NCI-H1417 (cell line): ENCODE measurements at regions not wholly inside any gene's neighbourhood (a gene's known extent, or its start where the extent isn't known, plus 50 kb on each side); places are given as distances from the start of the nearest gene placed in this dataset.
"Not testable (repeated sequence)": the region's sequence is repeated elsewhere in the genome, so short reads cannot be mapped to it uniquely, and the experiment has no call there.

Source experiments
- DNase-seq, 3 experiments: peaks; one replicate each; lab custom pipeline; 2025; lab: John Stamatoyannopoulos, UW

DNA sequence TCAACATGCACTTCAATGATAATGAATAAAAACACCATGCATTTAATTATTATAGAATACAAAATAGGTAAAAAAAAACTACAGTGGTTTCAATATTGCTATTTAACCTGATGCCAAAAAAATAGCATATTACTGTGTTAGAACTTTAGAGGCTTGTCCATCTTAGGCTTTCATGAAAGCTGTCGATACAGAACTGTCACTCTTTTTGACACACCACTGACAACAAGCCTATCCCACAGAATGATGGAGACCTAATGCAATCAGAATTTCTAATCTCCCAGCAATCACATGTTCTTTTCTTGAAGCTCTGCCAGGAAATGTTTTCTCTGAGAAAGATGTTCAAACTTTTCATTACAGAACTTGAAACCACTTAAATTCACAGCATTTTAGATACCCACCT, 490.3 kb upstream of the EPHA6 start:
- no peak for DNase-seq

DNA sequence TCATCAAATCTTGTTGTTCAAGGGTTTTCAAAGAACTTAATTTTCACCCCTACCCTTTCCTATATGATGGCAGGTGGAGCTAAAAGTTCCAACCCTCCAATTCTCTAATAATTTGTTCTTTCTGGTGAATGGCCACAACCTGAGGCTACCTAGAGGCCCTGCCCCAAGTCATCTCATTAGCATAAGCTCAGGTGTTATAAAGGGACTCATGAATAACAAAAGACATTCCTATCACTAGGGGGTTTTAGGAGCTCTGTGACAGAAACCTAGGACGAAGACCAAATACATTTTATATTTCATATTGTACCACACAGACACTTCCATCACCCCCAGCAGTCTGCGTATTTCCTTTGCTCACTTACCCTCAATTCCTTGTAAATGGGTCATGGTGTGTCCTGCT, 483.6 kb upstream of the EPHA6 start:
- DNase-seq, result no peak

DNA sequence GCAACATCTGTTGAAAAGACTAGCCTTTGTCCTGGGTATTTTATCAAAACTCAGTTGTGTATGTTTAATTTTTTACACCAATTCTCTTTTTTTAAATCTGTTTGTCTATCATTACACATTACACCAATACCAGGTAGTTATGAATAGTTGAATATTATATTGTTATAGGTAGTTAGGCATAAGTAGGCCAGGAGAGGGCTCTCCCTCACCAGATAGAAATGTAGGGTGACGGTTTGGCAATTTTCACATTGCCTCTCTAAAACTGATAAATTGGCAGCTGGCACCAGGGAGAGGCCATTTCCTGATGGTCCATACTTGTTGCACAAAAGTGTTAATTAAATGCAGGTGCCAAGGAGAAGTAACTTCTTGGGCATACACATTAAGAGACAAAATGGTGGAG, 483.1 kb upstream of the EPHA6 start:
- peak in 1 of 3 experiments; percentile 68 for DNase-seq

DNA sequence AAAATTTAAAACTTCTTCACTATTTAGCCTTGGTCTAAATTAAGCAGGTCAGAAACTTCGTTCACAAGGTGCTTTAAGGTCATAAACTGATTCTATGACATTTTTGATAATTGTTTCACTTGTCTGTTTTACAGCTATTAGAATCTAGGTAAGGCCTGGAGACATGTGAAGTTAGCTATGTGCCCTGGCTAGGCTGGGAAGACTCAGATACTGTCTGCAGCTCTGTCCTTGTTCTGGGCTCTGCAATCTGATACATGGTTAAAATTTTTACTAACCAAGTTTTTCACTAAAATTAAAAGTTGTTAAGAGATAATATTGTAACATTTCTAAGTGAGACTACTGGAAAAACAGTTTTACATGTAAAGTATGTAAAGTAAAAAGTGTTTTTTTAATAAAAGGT, 479.6 kb upstream of the EPHA6 start:
- no peak for DNase-seq

DNA sequence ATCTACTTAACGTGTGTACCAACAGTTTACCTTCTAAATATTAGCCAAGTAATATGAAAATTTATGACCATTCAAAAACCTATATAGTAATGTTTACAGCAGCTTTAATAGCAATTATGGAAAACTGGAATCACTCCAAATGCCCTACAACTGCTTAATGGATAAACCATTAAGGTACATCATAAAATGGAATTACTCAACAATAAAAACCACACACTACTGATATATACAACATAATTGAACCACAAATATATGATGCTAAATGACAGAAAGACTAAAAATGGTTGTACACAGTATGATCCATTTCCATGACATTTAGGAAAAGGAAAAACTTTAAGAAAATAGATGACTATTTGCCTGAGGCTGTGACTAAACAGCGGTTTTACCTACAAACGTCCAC, 467.1 kb upstream of the EPHA6 start:
- DNase-seq, result peak in 1 of 3 experiments; percentile 53

DNA sequence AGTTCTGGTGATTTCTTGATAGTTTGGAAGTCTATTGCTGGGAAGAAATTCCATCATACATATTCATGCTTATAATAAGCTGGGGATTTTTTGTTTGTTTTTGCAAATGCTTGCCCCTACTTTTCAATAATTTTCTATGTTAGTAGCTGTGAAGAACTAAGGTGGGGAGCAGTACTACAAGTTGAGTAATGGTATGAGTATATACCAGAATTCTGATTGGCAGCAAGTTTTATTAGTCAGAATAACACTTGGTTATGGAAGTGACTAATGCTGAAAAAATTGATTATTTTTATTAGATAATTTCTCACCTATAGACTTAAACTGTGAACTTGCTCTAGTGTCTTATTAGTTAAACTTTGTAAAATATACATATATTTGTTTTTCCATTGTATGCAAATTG, 462.8 kb upstream of the EPHA6 start:
- DNase-seq, result not testable (repeated sequence)

DNA sequence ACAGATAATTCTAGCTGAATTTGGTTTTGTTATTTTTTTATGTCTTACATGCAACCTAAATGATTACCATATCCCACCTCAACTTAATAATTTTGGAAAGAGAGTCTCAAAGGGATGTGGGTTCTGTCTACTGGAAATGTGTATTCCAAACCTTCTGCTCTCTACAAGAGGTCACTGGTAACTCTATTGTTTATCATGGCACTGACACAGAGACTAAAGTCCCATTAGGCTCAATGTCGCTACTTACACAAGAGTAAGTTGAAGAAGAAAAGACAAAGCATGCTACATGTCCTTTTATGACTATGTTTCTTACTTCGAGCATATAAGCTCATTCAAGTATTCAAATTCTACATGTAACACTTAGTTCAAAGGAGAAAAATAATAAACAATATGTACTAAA, 460.3 kb upstream of the EPHA6 start:
- DNase-seq, result no peak

DNA sequence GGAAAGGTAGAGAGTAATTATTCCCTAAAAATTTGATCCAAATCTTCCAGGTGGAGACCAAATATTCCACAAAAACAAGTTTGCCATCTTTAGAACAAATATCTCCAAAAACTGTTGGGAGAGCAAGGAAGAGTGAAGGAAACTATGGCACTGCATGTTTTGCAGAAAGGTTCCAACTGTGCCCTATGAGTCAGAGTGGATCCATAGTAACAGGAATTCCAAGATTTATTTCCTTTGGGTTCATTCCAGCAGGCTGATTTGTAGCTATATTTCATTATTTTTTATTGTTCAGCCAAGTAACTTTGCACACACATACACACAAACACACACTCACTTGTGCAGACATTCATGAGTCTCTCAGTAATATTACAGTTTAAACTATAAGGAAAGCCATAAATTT, 459.7 kb upstream of the EPHA6 start:
- DNase-seq, result no peak

DNA sequence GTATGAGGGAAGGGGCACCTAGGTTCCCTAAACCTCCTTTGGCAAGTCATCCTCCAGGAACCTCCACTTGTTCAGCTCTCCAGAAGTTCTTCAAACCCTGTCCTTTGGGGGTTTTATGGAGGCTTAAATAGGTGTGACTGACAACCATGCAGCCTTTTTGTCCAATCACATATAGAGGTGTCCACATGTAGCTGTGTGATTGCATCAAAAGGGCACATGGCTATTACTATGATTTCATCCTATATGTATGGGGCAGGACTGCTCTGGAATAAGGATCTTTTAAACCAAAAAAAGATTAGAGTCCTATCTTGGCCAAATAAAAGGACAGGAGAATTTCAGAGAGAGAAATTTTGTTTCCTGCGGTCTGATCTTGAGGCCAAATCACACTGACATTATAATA, 453.2 kb upstream of the EPHA6 start:
- no peak for DNase-seq

DNA sequence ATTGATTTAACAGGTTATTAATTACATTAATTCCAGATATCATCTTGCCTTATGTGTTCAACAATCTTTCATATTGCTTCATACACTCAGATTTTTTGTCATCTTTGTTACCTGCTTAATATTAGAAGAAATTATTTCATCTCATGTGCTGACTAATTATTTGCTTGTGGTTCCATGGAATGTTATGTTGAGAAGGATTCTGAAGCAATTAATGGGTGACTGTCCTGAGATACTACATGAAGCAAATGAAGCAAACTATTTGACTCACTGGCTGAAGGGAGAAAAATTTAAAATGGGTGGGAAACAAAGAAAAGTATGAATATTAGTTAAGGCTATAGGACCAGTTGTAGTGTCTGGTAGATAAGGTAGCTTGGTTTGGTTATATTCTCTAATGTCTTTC, 443.8 kb upstream of the EPHA6 start:
- DNase-seq, result no peak

DNA sequence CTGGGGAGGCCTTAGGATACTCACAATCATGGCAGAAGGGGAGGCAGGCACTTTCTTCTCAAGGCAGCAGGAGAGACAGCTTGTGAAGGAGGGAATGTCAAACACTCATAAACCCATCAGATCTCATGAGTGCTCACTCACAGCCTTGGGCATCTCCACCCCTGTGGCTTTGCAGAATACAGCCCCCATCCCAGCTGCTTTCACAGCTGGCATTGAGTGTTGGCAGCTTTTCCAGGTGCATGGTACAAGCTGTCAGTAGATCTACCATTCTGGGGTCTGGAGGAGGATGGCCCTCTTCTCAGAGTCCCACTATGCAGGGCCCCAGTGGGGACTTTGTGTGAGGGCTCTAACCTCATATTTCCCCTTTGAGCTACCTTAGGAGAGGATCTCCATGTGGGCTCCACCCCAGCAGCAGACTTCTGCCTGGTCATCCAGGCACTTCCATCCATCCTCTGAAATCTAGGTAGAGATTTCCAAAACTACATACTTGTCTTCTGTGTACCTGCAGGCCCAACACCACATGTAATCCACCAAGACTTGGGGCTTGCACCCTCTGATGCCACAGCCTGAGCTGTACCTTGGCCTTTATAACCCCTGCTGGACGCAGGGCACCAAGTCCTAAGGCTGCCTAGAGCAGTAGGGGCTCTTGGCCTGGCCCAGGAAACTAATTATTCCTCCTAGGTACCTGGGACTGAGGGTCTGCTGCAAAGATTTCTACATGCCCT, 404.2 kb upstream of the EPHA6 start:
- no peak for DNase-seq

DNA sequence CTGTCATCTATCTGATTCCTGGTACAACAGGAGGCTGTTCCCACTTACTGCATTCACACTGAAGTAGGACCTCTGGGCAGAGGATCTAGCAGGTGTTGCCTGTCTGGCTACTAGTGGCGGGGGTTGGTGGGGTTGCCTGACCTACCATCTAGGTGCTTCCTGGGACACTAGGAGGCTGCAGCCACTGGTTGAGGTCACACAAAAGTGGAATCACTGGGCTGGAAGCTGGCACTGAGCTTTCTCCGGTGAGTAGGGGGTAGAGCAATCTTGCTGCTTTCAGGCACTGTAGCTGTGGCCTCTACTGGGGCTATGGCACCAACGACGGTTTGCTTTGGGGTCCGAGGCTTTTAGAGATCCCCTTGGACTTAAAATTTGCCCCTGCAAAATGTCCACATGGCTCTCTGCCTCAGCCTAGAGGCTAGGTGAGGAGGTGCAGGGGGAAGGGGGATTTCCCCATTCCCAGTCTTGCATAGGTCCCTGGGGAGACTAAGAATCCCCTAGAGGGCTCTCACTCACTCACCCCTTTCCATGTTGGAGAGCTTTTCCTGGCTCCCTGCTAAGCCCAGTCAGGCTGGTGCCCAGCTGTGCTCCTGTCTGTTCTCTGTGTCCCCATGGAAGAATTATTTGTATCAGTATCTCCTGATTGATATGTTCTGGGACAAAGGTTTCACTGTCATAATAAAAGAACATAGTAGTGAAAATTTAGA, 397.7 kb upstream of the EPHA6 start:
- DNase-seq, result no peak

DNA sequence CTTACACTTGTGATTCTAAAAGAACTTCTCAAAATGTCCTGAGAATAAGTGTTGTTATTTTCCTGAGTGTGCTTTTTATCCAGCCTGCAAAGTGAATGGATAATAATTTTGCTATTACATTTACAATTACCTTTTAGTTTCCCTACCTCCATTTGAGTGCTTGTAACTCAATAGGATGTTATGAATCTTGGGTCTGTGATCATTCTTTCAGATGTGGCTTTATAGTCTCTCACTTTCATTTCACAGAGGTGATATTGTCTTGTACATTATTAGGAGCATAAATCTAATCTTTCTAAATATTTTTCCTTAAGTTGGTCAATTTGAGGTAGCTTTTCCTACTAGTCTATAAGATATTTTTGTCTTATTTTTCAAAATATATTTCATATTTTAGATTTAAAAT, 386.3 kb upstream of the EPHA6 start:
- no peak for DNase-seq

DNA sequence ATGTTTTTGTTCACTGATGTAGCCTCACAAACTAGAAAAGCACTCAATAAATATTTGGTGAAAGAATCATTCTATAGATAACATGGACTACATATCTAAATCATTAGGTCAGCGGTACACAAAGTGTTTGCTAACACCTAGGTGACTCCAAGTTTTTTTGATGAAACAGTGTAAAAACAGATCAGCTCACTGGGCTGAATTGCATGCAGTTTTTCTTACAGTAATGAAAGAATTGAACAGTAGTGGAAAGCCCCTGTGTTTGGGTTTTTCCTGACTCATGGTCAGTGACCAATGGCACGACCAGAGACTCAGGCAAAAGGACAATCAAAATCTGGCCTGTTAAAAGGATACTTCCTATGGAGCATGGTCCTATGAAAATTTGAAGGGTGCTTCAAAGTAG, 384.3 kb upstream of the EPHA6 start:
- DNase-seq, result no peak

DNA sequence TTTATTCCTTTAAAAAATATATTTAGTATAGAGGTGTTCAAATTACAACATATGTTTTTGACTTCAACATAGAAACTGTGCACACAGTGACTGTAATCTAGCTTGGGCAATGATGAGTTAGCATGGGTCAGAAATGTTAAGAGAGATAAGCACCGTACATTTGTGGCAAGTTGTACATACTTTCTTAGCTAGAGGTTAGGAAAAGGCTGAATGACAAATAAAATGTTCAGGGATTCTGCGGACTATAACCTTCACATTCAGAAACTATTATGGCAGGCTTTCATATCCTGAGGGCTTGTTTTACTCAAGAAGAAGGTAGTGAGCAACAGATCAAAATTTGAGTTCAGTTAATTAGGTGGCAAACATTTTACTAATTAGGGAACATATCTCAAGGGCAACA, 379.7 kb upstream of the EPHA6 start:
- no peak for DNase-seq

DNA sequence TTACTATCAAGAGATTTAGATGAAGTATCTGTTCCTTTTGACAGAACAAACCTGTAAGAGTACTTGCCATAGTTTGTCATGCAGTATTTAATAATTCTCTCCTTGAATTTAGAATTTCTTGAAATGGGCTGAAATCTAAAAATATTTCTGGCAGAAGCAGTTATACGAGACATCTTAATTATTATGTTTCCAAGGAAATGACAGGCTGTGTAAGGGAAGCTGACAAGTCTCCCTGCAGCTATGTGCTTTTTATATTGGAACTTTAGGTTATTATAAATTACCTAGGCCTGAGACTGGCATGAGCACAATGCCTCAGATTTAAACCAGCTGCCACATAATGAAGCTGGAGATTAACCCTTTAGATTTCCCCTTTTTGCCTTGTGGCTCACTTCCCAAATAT, 365.0 kb upstream of the EPHA6 start:
- DNase-seq, result no peak

DNA sequence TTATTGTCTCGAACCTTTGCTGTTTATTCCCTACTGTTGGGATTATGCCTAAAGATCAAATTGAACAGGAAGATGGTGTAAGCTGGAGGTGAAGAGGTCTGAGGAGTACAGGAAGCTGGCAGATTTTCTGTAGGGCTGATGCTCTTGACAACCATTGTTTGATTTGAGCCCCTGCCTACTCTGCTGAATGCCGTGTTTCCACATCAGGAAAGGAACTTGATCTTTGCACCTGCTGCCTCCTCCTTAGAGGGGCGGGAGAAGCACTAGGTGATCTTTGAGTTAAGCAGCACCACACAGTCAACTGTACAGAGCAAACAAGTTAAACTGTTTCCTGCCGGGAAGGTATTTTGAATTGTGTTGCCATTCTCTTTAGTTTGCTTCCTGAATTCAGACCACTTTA, 364.6 kb upstream of the EPHA6 start:
- DNase-seq, result peak; percentile 73 to 94 (median 78)

DNA sequence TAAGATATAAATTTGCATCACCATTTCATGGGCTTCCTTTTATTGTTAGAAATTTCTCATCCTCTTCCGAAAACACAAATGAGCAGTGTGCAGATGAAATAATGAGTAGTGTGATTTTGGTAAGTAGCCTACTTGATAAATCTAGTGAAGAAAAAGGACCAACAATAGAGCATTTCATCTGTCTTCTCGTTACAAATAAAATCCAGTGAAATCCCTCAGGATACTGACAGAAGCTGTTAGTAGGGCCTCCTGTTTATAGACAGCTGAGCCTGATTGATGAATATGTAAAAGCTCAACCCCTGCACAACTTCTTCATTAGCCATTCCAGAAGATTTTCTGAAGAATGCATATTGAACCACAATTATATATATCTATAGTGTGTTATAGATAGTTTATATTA, 363.7 kb upstream of the EPHA6 start:
- peak in 1 of 3 experiments; percentile 43 for DNase-seq

DNA sequence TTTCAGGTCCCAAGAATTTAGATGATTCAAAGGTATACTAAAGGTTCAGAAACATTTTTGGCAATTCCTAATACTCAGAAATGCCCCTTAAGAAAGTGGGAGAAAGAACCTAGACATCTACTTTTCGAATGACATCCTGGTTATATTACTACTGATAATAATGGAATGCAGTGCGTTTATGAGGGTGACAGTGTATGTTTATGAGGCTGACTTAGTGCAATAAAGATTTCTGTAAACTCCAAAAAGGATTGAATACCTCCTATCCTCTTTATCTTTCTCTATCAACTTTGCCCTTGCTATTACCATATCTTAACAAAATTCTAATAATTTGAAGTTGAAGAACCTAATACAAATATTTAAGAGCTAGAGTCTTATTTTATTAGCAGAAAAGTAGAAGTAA, 348.9 kb upstream of the EPHA6 start:
- no peak for DNase-seq

DNA sequence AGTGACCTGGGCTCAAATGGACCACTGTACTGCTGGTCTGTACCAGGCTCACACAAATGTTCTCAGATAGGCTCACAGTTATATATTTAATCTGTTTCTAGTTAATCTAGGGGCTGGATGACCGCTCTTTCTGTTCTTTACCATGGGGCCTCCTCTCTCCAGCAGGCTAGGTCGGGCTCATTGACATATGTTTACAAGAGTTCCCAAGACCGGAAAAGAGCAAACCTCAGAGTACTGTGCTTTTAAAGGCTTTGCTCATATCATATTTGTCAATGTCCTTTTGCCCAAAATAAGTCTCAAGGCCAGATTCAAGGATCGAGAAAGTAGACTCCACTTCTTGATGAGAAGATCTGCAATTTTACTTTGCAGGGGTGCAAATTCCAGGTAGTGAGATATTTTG, 348.0 kb upstream of the EPHA6 start:
- DNase-seq, result no peak

DNA sequence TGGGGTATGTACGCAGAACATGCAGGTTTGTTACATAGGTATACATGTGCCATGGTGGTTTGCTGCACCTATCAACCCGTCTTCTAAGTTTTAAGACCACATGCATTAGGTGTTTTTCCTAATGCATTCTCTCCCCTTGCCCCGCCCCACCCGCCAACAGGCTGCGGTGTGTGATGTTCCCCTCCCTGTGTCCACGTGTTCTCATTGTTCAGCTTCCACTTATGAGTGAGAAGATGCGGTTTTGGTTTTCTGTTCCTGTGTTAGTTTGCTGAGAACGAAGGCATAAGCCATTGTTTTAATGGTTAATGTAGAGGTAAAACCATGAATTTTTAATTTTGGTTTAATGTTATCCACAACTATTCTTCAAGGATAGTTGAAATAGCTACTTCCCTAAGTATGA, 346.8 kb upstream of the EPHA6 start:
- no peak for DNase-seq

DNA sequence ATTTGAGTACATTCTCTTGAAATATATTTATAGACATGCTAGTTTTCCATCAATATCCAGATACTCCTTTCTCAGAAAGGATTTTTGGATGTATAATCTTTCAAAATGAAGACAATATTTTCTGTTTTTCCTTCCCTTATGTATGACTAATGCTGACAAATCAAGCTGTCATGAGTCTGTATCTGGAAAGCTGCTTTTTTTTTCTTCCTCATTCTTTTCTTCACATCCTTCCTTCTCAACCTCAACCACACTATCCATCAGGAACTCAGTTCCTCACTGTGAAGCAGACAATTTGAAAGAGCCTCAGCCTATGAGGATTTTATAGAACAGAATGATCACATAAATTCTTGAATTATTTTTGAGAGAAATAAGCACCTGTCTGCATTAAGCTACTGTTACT, 335.9 kb upstream of the EPHA6 start:
- DNase-seq, result no peak

DNA sequence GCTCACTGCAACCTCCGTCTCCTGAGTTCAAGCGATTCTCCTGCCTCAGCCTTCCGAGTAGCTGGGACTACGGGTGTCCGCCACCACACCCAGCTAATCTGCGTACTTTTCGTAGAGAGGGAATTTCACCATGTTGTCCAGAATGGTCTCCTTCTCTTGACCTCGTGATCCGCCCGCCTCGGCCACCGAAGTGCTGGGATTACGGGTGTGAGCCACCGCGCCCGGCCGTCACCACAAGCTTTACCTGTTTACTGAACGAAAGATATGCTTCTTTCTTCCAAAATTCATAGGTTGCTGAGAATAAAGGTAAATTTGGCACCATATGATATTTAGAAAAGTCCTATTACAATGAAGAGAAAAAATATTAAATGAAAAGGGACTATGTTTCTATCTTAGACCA, 333.5 kb upstream of the EPHA6 start:
- DNase-seq, result no peak

DNA sequence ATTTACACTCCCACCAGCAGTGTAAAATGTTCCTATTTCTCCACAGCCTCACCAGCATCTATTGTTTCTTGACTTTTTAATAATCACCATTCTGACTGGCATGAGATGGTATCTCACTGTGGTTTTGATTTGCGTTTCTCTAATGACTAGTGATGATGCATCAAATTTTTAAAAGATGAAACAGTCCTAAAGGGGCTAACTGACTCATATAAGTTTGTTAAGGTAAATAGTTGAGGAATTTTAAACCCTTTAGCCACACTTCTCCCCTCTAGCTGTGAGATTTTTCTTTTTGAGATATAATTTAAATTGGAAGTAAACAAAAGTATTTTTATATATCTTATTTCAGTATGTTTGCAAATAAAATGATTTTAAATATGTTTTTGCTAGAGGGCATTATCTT, 331.2 kb upstream of the EPHA6 start:
- not testable (repeated sequence) for DNase-seq
